ENCODE measurements at regions not wholly inside any gene's neighbourhood (a gene's known extent, or its start where the extent isn't known, plus 50 kb on each side); places are given as distances from the start of the nearest gene placed in this dataset.

DNA sequence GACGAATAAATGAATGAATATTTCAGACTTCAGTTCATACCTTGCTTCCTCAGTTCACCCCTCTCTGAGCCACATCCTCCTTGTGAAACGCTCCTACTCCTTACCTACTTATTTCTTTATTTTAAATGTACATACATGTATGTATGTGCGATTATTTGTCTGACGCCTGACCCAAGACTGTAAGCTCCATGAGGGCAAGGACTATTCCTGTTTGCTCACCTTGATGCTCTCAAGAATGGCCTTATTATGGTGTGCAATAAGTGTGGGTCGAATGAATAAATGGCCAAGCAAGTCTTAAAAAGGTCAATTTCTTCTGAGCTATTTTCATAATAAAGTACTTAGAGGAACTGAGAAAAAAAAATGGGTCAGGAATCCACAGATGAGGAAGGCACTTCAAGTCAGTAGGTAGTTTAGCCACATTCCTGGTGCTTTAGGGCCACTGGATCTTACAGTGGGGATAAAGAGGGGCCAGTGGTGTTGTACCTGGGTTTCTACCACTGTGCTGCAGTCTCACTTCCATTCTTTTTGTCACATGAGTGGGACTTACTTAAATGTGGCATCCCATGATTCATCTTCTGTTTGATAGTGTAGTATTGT, 74.7 kb downstream of the SDC1 start:
- peaks cover 21% of the 10 kb centered on the region for H3K4me1 ChIP-seq (ENCODE audit: control insufficient read depth, insufficient read depth, low read length, unreplicated experiment)
- no peak overlapping the region for H3K4me3 ChIP-seq (ENCODE audit: low read depth, low read length)
- no peak overlapping the region for H2AFZ ChIP-seq (ENCODE audit: low read length, unreplicated experiment)
- no peaks in the 10 kb centered on the region for H3K79me2 ChIP-seq (ENCODE audit: control insufficient read depth, insufficient read depth, low read length, unreplicated experiment)
- no peaks in the 10 kb centered on the region for H3K36me3 ChIP-seq (ENCODE audit: insufficient read depth, low read length)
- no peaks in the 10 kb centered on the region for H3K27me3 ChIP-seq (ENCODE audit: insufficient read depth, low read length)
- peak overlapping the region; percentile 75; the same call in 1 of the 2 replicates for H3K27ac ChIP-seq (ENCODE audit: low read depth, low read length)

DNA sequence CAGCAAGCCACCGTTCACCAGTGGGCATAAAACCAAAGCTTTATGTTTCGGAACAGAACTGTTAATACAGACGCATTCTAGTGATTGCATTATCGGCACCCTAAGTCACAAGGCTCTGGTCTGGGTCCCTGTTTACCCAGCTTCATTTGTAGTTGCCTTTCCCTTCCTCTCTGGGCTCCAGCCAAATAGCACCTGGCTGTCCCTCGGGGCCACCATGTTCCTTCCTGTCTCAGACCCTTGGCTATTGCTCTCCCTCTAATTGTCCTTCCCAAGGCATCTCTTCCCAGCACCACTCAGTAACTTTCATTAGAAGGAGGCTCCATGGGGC, 75.3 kb downstream of the SDC1 start:
- peak overlapping the region; percentile 75 for H3K27ac ChIP-seq (ENCODE audit: low read depth, low read length)
- no peak overlapping the region for H3K4me3 ChIP-seq (ENCODE audit: low read depth, low read length)
- peak overlapping the region; percentile 66 for H2AFZ ChIP-seq (ENCODE audit: low read length, unreplicated experiment)
- no peaks in the 10 kb centered on the region for H3K36me3 ChIP-seq (ENCODE audit: insufficient read depth, low read length)
- H3K79me2 ChIP-seq (ENCODE audit: control insufficient read depth, insufficient read depth, low read length, unreplicated experiment): no peaks in the 10 kb centered on the region
- H3K27me3 ChIP-seq (ENCODE audit: insufficient read depth, low read length): no peaks in the 10 kb centered on the region
- H3K4me1 ChIP-seq (ENCODE audit: control insufficient read depth, insufficient read depth, low read length, unreplicated experiment): peaks cover 21% of the 10 kb centered on the region

DNA sequence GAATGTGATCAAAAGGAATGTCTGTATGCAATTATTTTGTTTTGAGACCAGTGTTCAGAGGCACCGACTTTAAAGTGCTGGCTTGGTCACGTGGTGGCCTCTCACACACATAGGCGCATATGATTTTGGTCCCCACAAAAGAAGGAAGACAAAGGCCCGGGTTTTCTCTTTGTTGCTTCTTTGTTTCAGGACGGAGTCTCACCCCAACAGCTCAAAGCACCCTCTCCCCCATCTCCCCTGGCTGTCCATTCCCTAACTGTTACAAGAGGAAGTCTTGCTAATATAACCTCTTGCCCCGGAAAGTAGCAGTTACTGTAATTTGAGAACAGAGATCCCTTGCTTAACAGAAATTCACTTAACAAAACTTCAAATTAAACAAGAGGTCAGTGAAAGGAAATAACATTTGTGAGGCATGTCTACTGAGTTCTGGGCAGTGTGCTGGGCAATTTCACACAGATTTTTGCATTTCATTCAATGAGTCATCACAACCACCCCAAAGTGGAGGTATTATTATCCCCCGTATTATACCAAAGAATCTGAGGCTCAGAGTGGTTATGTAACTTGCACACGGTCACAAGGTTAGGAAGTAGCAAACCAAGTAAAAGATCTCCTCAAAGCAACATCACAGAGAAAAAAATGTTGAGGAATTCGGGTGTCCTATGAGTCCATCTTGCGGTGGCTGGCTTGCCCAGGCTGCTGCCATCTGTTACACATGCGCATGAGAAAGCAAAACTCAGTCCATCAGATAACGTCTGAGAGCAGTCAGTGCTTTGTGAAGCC, 75.8 kb downstream of the SDC1 start:
- peak overlapping the region; percentile 75 for H3K27ac ChIP-seq (ENCODE audit: low read depth, low read length)
- H3K4me1 ChIP-seq (ENCODE audit: control insufficient read depth, insufficient read depth, low read length, unreplicated experiment): peaks cover 21% of the 10 kb centered on the region
- H3K36me3 ChIP-seq (ENCODE audit: insufficient read depth, low read length): no peaks in the 10 kb centered on the region
- peak overlapping the region; percentile 66 for H2AFZ ChIP-seq (ENCODE audit: low read length, unreplicated experiment)
- peak overlapping the region; percentile 19; the same call in 1 of the 2 replicates for H3K4me3 ChIP-seq (ENCODE audit: low read depth, low read length)
- H3K27me3 ChIP-seq (ENCODE audit: insufficient read depth, low read length): no peaks in the 10 kb centered on the region
- no peaks in the 10 kb centered on the region for H3K79me2 ChIP-seq (ENCODE audit: control insufficient read depth, insufficient read depth, low read length, unreplicated experiment)

DNA sequence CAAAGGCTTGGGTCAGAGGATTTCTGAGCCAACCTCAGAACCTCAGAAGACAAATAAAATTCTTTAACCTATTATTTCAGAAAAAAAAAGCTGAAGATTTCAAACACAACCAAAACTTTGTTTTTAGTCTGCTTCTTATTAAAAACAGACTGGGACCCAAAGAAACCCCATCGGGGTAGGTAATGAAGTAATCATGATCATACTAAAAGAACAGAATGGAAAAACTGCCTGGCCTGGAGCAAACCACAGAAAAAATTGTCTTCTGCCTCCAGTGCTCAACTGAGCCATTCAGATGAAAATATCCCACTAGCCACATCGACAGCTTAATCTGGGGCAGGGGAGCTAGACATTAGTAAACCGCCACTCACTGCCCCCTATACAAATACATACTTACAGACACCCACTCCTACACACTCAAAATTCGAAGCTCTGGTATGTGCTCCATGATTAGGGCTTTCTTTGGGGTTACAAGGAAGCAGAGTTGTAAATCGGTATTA, 76.5 kb downstream of the SDC1 start:
- peaks cover 21% of the 10 kb centered on the region for H3K4me1 ChIP-seq (ENCODE audit: control insufficient read depth, insufficient read depth, low read length, unreplicated experiment)
- H3K36me3 ChIP-seq (ENCODE audit: insufficient read depth, low read length): no peaks in the 10 kb centered on the region
- peak overlapping the region; percentile 19; the same call in 1 of the 2 replicates for H3K4me3 ChIP-seq (ENCODE audit: low read depth, low read length)
- peak overlapping the region; percentile 66 for H2AFZ ChIP-seq (ENCODE audit: low read length, unreplicated experiment)
- no peaks in the 10 kb centered on the region for H3K79me2 ChIP-seq (ENCODE audit: control insufficient read depth, insufficient read depth, low read length, unreplicated experiment)
- H3K27me3 ChIP-seq (ENCODE audit: insufficient read depth, low read length): no peaks in the 10 kb centered on the region
- peak overlapping the region; percentile 75 for H3K27ac ChIP-seq (ENCODE audit: low read depth, low read length)

DNA sequence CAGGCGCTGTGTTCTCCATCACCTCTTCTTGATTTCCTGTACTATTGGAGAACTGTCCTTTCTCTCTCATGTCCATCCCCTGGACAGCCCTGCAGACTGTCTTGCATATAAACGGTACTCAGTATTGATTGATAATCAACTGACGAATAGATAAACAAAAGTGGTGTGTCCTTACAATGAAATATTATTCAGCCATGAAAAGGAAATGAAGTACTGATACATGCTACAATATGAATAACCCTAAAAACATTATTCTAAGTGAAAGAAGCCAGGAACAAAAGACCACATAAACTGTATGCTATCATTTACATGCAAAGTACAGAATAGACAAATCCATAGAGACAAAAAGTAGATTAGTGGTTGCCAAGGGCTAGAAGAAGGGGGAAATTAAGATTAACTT, 77.6 kb downstream of the SDC1 start:
- no peak overlapping the region for H3K4me3 ChIP-seq (ENCODE audit: low read depth, low read length)

DNA sequence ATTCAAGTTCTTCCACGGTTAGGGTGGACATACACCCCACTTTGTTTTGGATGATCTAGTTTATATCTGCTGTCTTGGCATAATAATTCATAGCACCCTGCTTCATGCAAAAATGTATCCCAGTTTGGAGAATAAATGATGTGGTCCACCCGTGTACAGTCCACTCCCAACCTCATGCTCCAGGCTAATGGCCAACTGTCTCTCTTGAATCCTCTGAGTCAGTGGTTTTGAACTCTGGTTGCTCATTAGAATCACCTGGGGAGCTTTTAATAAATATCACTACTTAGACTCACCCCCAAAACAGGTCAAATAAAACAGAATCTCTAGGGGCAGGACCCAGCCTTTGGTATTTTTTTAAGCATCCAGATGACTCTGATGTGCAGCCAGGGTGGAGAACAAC, 78.5 kb downstream of the SDC1 start:
- peaks cover 27% of the 10 kb centered on the region for H3K4me1 ChIP-seq (ENCODE audit: control insufficient read depth, insufficient read depth, low read length, unreplicated experiment)
- no peaks in the 10 kb centered on the region for H3K79me2 ChIP-seq (ENCODE audit: control insufficient read depth, insufficient read depth, low read length, unreplicated experiment)
- H3K27ac ChIP-seq (ENCODE audit: low read depth, low read length): no peak overlapping the region
- no peak overlapping the region for H2AFZ ChIP-seq (ENCODE audit: low read length, unreplicated experiment)
- no peaks in the 10 kb centered on the region for H3K36me3 ChIP-seq (ENCODE audit: insufficient read depth, low read length)
- H3K27me3 ChIP-seq (ENCODE audit: insufficient read depth, low read length): no peaks in the 10 kb centered on the region
- H3K4me3 ChIP-seq (ENCODE audit: low read depth, low read length): no peak overlapping the region

More for the DNA sequence above, 77.6 kb downstream of the SDC1 start:
- H2AFZ ChIP-seq (ENCODE audit: low read length, unreplicated experiment): no peak overlapping the region
- H3K27ac ChIP-seq (ENCODE audit: low read depth, low read length): no peak overlapping the region
- H3K79me2 ChIP-seq (ENCODE audit: control insufficient read depth, insufficient read depth, low read length, unreplicated experiment): no peaks in the 10 kb centered on the region
- no peaks in the 10 kb centered on the region for H3K27me3 ChIP-seq (ENCODE audit: insufficient read depth, low read length)
- no peaks in the 10 kb centered on the region for H3K36me3 ChIP-seq (ENCODE audit: insufficient read depth, low read length)
- H3K4me1 ChIP-seq (ENCODE audit: control insufficient read depth, insufficient read depth, low read length, unreplicated experiment): peaks cover 21% of the 10 kb centered on the region

DNA sequence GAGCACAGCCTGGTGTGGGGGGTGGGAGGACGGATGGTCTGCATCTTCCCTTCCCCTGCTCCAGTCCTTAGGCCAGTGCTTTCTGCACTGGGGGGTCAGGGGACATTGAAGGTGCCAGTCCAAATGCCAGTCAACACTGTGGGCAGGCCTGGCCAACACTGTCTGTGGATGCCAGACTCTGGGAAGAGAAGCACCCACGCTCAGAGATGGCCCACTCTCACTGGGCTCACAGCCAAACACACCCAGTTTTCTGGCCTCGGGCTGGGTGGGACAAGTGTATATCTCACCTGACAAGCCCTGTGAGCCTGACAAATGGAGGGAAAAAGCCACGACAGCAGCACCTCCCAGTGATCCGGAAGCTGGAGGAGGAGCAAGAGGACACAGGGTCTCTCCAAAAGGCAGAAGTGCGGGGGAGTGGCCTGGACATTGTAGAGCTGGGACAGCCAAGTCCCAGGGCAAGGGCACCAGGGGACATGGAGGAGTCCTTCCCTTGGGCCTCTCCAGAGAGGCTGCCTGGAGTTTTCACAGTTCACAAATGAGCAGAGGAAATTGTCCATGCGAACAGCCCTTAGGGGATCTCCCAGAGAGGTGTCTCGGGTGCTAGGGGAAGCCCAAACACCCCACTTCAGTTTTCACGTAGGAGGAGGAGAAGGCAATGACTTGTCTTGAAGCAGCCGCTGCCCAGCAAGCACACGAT, 79.3 kb downstream of the SDC1 start:
- no peaks in the 10 kb centered on the region for H3K79me2 ChIP-seq (ENCODE audit: control insufficient read depth, insufficient read depth, low read length, unreplicated experiment)
- H3K27ac ChIP-seq (ENCODE audit: low read depth, low read length): no peak overlapping the region
- no peaks in the 10 kb centered on the region for H3K27me3 ChIP-seq (ENCODE audit: insufficient read depth, low read length)
- no peak overlapping the region for H3K4me3 ChIP-seq (ENCODE audit: low read depth, low read length)
- H3K4me1 ChIP-seq (ENCODE audit: control insufficient read depth, insufficient read depth, low read length, unreplicated experiment): peaks cover 34% of the 10 kb centered on the region
- H3K36me3 ChIP-seq (ENCODE audit: insufficient read depth, low read length): no peaks in the 10 kb centered on the region
- no peak overlapping the region for H2AFZ ChIP-seq (ENCODE audit: low read length, unreplicated experiment)

DNA sequence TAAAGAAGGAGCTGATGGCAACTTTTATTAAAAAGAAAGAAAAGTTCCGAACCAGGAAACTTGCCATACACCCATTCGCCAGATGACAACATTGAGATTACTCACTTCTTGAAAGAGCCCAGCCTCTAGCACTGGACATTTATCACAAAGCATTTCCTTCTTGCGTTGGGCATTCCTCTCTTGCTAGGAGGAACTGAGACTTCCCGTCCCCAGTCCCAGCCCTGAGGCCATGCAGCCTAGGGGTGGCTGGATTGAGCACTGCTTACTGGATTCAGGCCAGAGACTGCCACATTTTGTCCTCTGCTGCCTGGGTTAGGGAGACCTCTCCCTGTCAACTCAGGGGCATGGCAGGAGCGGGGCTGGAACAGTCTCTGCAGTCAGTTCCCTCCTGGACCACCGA, 80.1 kb downstream of the SDC1 start:
- peaks cover 34% of the 10 kb centered on the region for H3K4me1 ChIP-seq (ENCODE audit: control insufficient read depth, insufficient read depth, low read length, unreplicated experiment)
- no peaks in the 10 kb centered on the region for H3K36me3 ChIP-seq (ENCODE audit: insufficient read depth, low read length)
- no peak overlapping the region for H2AFZ ChIP-seq (ENCODE audit: low read length, unreplicated experiment)
- H3K4me3 ChIP-seq (ENCODE audit: low read depth, low read length): no peak overlapping the region
- no peaks in the 10 kb centered on the region for H3K27me3 ChIP-seq (ENCODE audit: insufficient read depth, low read length)
- H3K27ac ChIP-seq (ENCODE audit: low read depth, low read length): no peak overlapping the region
- no peaks in the 10 kb centered on the region for H3K79me2 ChIP-seq (ENCODE audit: control insufficient read depth, insufficient read depth, low read length, unreplicated experiment)

DNA sequence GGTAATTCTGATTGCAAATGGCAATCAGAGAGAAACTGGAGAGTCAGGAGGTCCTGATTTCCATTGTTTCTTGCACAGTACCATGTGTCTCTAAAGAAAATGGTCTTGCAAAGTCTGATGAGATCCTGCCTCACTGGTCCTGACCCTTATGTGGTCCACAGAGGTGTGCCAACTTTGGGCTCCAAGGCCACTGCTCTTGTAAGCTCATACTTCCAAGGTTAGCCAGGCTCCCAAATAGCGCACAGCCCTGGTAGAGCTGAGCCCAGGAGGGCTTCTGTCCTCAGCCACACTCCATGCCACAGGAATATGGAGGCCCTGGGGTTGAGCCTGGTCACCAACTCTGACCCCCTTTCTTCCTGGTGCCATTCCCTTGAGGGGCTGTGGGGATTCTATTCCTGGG, 80.7 kb downstream of the SDC1 start:
- Histone ChIP-seq H3K27me3 (ENCODE audit: insufficient read depth, low read length) (no peaks in the 10 kb centered on the region), H3K79me2 (ENCODE audit: control insufficient read depth, insufficient read depth, low read length, unreplicated experiment) (no peaks in the 10 kb centered on the region), H3K4me1 (ENCODE audit: control insufficient read depth, insufficient read depth, low read length, unreplicated experiment) (peaks cover 30% of the 10 kb centered on the region), H3K27ac (ENCODE audit: low read depth, low read length) (no peak overlapping the region), H3K4me3 (ENCODE audit: low read depth, low read length) (no peak overlapping the region), H3K36me3 (ENCODE audit: insufficient read depth, low read length) (no peaks in the 10 kb centered on the region), H2AFZ (ENCODE audit: low read length, unreplicated experiment) (no peak overlapping the region)

DNA sequence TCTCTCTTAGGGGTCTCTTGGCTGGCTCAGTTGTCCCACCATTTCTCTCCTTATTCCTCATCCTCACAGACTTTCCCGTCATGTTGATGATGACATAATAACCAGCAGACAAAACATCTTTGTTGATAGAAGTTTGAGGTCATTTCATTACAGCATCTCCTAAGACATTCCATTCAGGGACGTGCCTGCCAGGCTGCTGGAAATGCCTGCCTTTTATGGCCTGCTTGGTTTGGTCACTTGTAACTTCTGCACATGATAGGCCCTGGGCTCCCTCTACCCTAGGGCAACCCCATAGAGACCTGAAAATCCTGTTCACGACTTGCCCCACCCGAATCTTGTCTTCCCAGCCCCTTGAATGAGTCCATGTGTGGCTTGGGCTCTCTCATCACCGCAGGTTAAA, 81.7 kb downstream of the SDC1 start:
- Histone ChIP-seq H2AFZ (ENCODE audit: low read length, unreplicated experiment) (no peak overlapping the region), H3K79me2 (ENCODE audit: control insufficient read depth, insufficient read depth, low read length, unreplicated experiment) (no peaks in the 10 kb centered on the region), H3K36me3 (ENCODE audit: insufficient read depth, low read length) (no peaks in the 10 kb centered on the region), H3K27me3 (ENCODE audit: insufficient read depth, low read length) (no peaks in the 10 kb centered on the region), H3K4me1 (ENCODE audit: control insufficient read depth, insufficient read depth, low read length, unreplicated experiment) (peaks cover 24% of the 10 kb centered on the region), H3K27ac (ENCODE audit: low read depth, low read length) (no peak overlapping the region), H3K4me3 (ENCODE audit: low read depth, low read length) (no peak overlapping the region)

Measured in ACC112 (cell line).